SK-N-SH (cell line): ENCODE measurements at regions not wholly inside any gene's neighbourhood (a gene's known extent, or its start where the extent isn't known, plus 50 kb on each side); places are given as distances from the start of the nearest gene placed in this dataset.

Experiments used
- CTCF ChIA-PET: fragments of 300-600, 350-600 bp; formaldehyde crosslinking; extraction: SDS; loops from one replicate; lab custom pipeline; 2021; lab: Yijun Ruan, JAX
- POLR2A ChIA-PET: fragments of 350-600 bp; sonication (Branson Sonifier 250); formaldehyde crosslinking; extraction: SDS; loops from one replicate; lab custom pipeline; 2020; ENCODE audit warnings: antibody characterized with exemption, inconsistent platforms; lab: Yijun Ruan, JAX
- DNase-seq: peaks from one replicate; pipeline ENCODE4 v3.0.0; 2012
- H2AFZ ChIP-seq: fragments of 200-600 bp; sonication (generic); 2 replicates; pipeline ENCODE4 v1.8.1; 2016; ENCODE audit warnings: antibody characterized with exemption, mild to moderate bottlenecking, low read depth
- H3F3A ChIP-seq: fragments of 200-600 bp; sonication (generic); replicated peaks from 2 replicates; pipeline ENCODE3; 2016; ENCODE audit warnings: antibody characterized with exemption, mild to moderate bottlenecking; ENCODE audit not compliant: insufficient read depth
- H3K27ac ChIP-seq, 2 experiments: fragments of 200-500 bp in 1 of 2; fragments of 200-600 bp in 1 of 2; sonication (Bioruptor generic) in 1 of 2; sonication (generic), shearing (Covaris generic) in 1 of 2; 2 replicates each; pipeline versions ENCODE4 v1.5.1 to v1.6.1; 2014 to 2016; ENCODE audit warnings: low read depth in 2 of 2, inconsistent platforms in 1 of 2, low read length in 1 of 2, mild to moderate bottlenecking in 1 of 2, mixed read lengths in 1 of 2
- H3K27me3 ChIP-seq: fragments of 200-600 bp; sonication (generic), shearing (Covaris generic); 2 replicates; pipeline ENCODE4 v1.6.1; 2016; ENCODE audit warnings: mixed run types; ENCODE audit not compliant: insufficient read depth
- H3K36me3 ChIP-seq, 2 experiments: fragments of 200-500 bp in 1 of 2; fragments of 200-600 bp in 1 of 2; sonication (Bioruptor generic) in 1 of 2; sonication (generic) in 1 of 2; replicated peaks in 1 of 2; 2 replicates each; pipeline versions ENCODE3 to v1.5.1; 2014 to 2016; ENCODE audit warnings: low read length in 1 of 2, mild to moderate bottlenecking in 1 of 2; ENCODE audit not compliant: insufficient read depth in 2 of 2, control insufficient read depth in 1 of 2
- H3K4me1 ChIP-seq, 2 experiments: fragments of 200-500 bp in 1 of 2; fragments of 200-600 bp in 1 of 2; sonication (Bioruptor generic) in 1 of 2; sonication (generic), shearing (Covaris generic) in 1 of 2; 2 replicates each; pipeline versions ENCODE4 v1.5.1 to v1.6.1; 2014 to 2016; ENCODE audit warnings: low read depth in 1 of 2, low read length in 1 of 2, mixed run types in 1 of 2; ENCODE audit not compliant: insufficient read depth in 2 of 2, control insufficient read depth in 1 of 2
- H3K4me2 ChIP-seq: fragments of 200-600 bp; sonication (generic), shearing (Covaris generic); 2 replicates; pipeline ENCODE4 v1.6.1; 2017; ENCODE audit warnings: mixed run types
- H3K4me3 ChIP-seq, 2 experiments: fragments of 200-500 bp in 1 of 2; fragments of 200-600 bp in 1 of 2; sonication (Bioruptor generic) in 1 of 2; sonication (generic), shearing (Covaris generic) in 1 of 2; 2 replicates each; pipeline versions ENCODE4 v1.5.1 to v1.8.1; 2014 to 2016; ENCODE audit warnings: low read depth in 2 of 2, inconsistent platforms in 1 of 2, low read length in 1 of 2, mild to moderate bottlenecking in 1 of 2, mixed read lengths in 1 of 2, moderate library complexity in 1 of 2
- H3K79me2 ChIP-seq: fragments of 200-600 bp; sonication (generic); 2 replicates; pipeline ENCODE4 v1.8.1; 2017; ENCODE audit warnings: mild to moderate bottlenecking; ENCODE audit not compliant: insufficient read depth
- H3K9ac ChIP-seq: fragments of 200-600 bp; sonication (generic); 2 replicates; pipeline ENCODE4 v1.6.1; 2017; ENCODE audit warnings: mixed run types
- H3K9me2 ChIP-seq: fragments of 200-600 bp; sonication (generic); 2 replicates; pipeline ENCODE4 v1.6.1; 2017; ENCODE audit warnings: mixed run types
- H3K9me3 ChIP-seq: fragments of 200-600 bp; sonication (generic); 2 replicates; pipeline ENCODE4 v1.6.1; 2017; ENCODE audit warnings: mixed run types, mild to moderate bottlenecking, moderate library complexity
- H4K20me1 ChIP-seq: fragments of 200-600 bp; sonication (generic); 2 replicates; pipeline ENCODE4 v1.6.1; 2017; ENCODE audit warnings: mild to moderate bottlenecking, mixed run types; ENCODE audit not compliant: insufficient read depth
- EP300 ChIP-seq, 2 experiments: IDR thresholded peaks; 2 replicates each; pipeline versions ENCODE4 v1.4.0 to v1.6.1; 2012; ENCODE audit warnings: borderline replicate concordance in 1 of 2, low read depth in 1 of 2, low read length in 1 of 2
- FOXJ3 ChIP-seq: sonication (generic); formaldehyde crosslinking; IDR thresholded peaks from 2 replicates; pipeline ENCODE4 v1.5.1; 2020; ENCODE audit warnings: mild to moderate bottlenecking, missing genetic modification reagents
- FOXM1 ChIP-seq: IDR thresholded peaks from 2 replicates; pipeline ENCODE4 v1.4.0; 2012; ENCODE audit warnings: low read depth, mild to moderate bottlenecking
- GABPA ChIP-seq: IDR thresholded peaks from 2 replicates; pipeline ENCODE4 v1.4.0; 2012; ENCODE audit warnings: low read depth, mild to moderate bottlenecking
- GATA2 ChIP-seq: sonication (generic); formaldehyde crosslinking; IDR thresholded peaks from 2 replicates; pipeline ENCODE4 v1.5.0; 2020; ENCODE audit warnings: mild to moderate bottlenecking, missing genetic modification reagents
- JUND ChIP-seq: IDR thresholded peaks from 2 replicates; pipeline ENCODE4 v1.4.0; 2012
- MXI1 ChIP-seq: IDR thresholded peaks from 2 replicates; pipeline ENCODE4 v1.6.1; 2012; ENCODE audit warnings: mild to moderate bottlenecking, low read depth, low read length, improper control_type of control experiment
- RCOR1 ChIP-seq: fragments of 150-350 bp; IDR thresholded peaks from 2 replicates; pipeline ENCODE4 v1.6.1; 2017; ENCODE audit warnings: antibody characterized with exemption, low read length
- RFX5 ChIP-seq: IDR thresholded peaks from 2 replicates; pipeline ENCODE4 v1.6.1; 2012; ENCODE audit warnings: mild to moderate bottlenecking, improper control_type of control experiment, low read length
- RXRA ChIP-seq: IDR thresholded peaks from 2 replicates; pipeline ENCODE4 v1.4.0; 2012; ENCODE audit warnings: low read depth, mild to moderate bottlenecking, borderline replicate concordance
- SIN3A ChIP-seq: IDR thresholded peaks from 2 replicates; pipeline ENCODE4 v1.6.1; 2012; ENCODE audit warnings: low read depth, mild to moderate bottlenecking, low read length, moderate library complexity, borderline replicate concordance
- TAF1 ChIP-seq: IDR thresholded peaks from 2 replicates; pipeline ENCODE4 v1.6.1; 2012; ENCODE audit warnings: low read depth, mild to moderate bottlenecking, low read length, moderate library complexity, borderline replicate concordance
- TCF12 ChIP-seq: IDR thresholded peaks from 2 replicates; pipeline ENCODE4 v1.4.0; 2012
- TEAD4 ChIP-seq: IDR thresholded peaks from 2 replicates; pipeline ENCODE4 v1.4.0; 2012; ENCODE audit warnings: mild to moderate bottlenecking, borderline replicate concordance; ENCODE audit not compliant: insufficient read depth
- WGBS: methylation state at CpG from one replicate; pipeline ENCODE4 v1.1.6; 2017; ENCODE audit warnings: low lambda C conversion rate; 5-methylcytosine and 5-hydroxymethylcytosine counted together
- TF ChIP-seq, protein P1 (sequence below): fragments of 150-350 bp; IDR thresholded peaks from 2 replicates; pipeline ENCODE4 v1.6.1; 2016; ENCODE audit warnings: mild to moderate bottlenecking, low read depth, low read length
- TF ChIP-seq, protein P2 (sequence below): IDR thresholded peaks from 2 replicates; pipeline ENCODE4 v1.4.0; 2012; ENCODE audit warnings: low read depth
- TF ChIP-seq, protein P3 (sequence below): fragments of 150-350 bp; IDR thresholded peaks from 2 replicates; pipeline ENCODE4 v1.6.1; 2017; ENCODE audit warnings: antibody characterized with exemption, low read length, low read depth, borderline replicate concordance
- TF ChIP-seq, protein P4 (sequence below): fragments of 200-600 bp; sonication (generic); IDR thresholded peaks from 2 replicates; pipeline ENCODE4 v1.6.1; 2017; ENCODE audit warnings: antibody characterized with exemption, mild to moderate bottlenecking, moderate library complexity

DNA sequence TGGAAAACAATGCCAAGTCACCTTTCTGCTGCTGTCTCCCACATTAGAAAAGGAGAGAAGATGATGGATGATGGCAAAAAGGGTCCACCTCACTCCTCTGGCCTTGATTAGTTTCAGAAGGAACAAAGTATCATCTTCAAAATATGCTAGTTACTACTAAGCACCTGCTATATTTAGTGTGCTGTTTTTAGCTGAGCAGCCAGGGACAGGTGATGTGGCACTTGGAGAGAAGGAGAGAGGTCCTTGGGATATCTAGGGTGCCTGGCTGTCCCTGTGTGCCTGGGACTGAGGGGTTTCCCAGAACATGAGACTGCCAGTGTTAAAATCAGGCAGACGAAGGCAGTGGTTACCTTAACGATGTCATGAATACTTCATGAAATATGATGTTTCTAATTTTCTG lies 235.5 kb upstream of the NT5C1B start:
- no peaks in the 10 kb centered on the region for H3K27me3 ChIP-seq
- peaks cover 23% of the 10 kb centered on the region for H3F3A ChIP-seq
- no peak overlapping the region for H3K9ac ChIP-seq
- H3K36me3 ChIP-seq, result no peaks in the 10 kb centered on the region
- DNase-seq, result no peak
- POLR2A ChIA-PET, result no interaction called here
- H3K9me3 ChIP-seq, result no peaks in the 10 kb centered on the region
- H3K4me1 ChIP-seq, result peaks cover 0 to 14% of the 10 kb centered on the region in 2 experiments; a peak in 2 of 4 replicates
- H3K9me2 ChIP-seq, result no peaks in the 10 kb centered on the region
- no peak overlapping the region for H2AFZ ChIP-seq
- 89% methylated on average over 2 of the region's 2 CpGs for WGBS
- TF ChIP-seq, protein P1, sequence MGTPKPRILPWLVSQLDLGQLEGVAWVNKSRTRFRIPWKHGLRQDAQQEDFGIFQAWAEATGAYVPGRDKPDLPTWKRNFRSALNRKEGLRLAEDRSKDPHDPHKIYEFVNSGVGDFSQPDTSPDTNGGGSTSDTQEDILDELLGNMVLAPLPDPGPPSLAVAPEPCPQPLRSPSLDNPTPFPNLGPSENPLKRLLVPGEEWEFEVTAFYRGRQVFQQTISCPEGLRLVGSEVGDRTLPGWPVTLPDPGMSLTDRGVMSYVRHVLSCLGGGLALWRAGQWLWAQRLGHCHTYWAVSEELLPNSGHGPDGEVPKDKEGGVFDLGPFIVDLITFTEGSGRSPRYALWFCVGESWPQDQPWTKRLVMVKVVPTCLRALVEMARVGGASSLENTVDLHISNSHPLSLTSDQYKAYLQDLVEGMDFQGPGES, result no peak
- TF ChIP-seq FOXM1, result no peak
- TF ChIP-seq TCF12, result no peak
- no peak for TF ChIP-seq TEAD4
- TF ChIP-seq SIN3A, result no peak
- no peak overlapping the region for H3K4me3 ChIP-seq
- no peak overlapping the region for H3K4me2 ChIP-seq
- no peaks in the 10 kb centered on the region for H4K20me1 ChIP-seq
- no peak overlapping the region for H3K27ac ChIP-seq
- CTCF ChIA-PET, result interaction anchor here (0.7 to 3.9 kb wide), 7 partner anchors 10 to 305 kb away, joined by 3 to 22 read pairs (median 3); no protein-coding TSS in a partner anchor
- no peaks in the 10 kb centered on the region for H3K79me2 ChIP-seq

DNA sequence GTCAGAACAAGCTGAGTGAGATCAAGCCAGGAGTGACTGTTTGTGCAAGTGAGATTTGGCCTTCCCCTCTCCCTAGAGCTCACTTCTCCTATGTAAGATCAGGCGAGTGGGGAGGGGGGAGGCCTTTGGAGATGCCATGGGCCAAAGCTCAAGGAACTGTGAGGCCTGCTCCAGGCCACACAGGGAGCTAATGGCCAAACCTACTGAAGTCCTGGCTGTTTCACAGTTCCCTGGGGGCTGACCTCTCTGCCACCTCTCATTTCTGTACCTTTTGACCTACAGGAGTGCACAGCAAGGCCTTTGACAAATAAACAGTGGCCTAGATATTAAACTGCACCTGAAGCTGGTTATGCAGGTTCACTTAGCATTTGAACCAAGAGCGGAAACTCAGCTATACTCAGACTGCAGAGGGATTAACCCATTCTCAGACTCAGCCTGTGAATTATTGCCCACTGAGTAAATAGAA lies 235.0 kb upstream of the NT5C1B start:
- TF ChIP-seq, protein P2, sequence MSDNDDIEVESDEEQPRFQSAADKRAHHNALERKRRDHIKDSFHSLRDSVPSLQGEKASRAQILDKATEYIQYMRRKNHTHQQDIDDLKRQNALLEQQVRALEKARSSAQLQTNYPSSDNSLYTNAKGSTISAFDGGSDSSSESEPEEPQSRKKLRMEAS, result no peak
- TF ChIP-seq, protein P3, sequence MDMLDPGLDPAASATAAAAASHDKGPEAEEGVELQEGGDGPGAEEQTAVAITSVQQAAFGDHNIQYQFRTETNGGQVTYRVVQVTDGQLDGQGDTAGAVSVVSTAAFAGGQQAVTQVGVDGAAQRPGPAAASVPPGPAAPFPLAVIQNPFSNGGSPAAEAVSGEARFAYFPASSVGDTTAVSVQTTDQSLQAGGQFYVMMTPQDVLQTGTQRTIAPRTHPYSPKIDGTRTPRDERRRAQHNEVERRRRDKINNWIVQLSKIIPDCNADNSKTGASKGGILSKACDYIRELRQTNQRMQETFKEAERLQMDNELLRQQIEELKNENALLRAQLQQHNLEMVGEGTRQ, result no peak
- TF ChIP-seq, protein P4, sequence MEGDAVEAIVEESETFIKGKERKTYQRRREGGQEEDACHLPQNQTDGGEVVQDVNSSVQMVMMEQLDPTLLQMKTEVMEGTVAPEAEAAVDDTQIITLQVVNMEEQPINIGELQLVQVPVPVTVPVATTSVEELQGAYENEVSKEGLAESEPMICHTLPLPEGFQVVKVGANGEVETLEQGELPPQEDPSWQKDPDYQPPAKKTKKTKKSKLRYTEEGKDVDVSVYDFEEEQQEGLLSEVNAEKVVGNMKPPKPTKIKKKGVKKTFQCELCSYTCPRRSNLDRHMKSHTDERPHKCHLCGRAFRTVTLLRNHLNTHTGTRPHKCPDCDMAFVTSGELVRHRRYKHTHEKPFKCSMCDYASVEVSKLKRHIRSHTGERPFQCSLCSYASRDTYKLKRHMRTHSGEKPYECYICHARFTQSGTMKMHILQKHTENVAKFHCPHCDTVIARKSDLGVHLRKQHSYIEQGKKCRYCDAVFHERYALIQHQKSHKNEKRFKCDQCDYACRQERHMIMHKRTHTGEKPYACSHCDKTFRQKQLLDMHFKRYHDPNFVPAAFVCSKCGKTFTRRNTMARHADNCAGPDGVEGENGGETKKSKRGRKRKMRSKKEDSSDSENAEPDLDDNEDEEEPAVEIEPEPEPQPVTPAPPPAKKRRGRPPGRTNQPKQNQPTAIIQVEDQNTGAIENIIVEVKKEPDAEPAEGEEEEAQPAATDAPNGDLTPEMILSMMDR, result no peak
- TF ChIP-seq GATA2 (CRISPR knock-in tag) (no peak), MXI1 (no peak), RCOR1 (no peak), RXRA (no peak), FOXJ3 (CRISPR knock-in tag) (no peak), GABPA (no peak), EP300 (IDR thresholded peaks at IDR 0.05; ENCODE audit: borderline replicate concordance in 1 of 2, low read depth in 1 of 2, low read length in 1 of 2) (no peak), TAF1 (no peak), RFX5 (no peak), JUND (no peak)
- Histone ChIP-seq H3K27me3 (no peaks in the 10 kb centered on the region), H3K9me3 (no peaks in the 10 kb centered on the region), H3K79me2 (no peaks in the 10 kb centered on the region), H3K27ac (no peak overlapping the region), H3F3A (peaks cover 21% of the 10 kb centered on the region), H4K20me1 (no peaks in the 10 kb centered on the region), H3K9me2 (no peaks in the 10 kb centered on the region), H3K4me3 (no peak overlapping the region), H2AFZ (no peak overlapping the region), H3K4me1 (peaks cover 0 to 12% of the 10 kb centered on the region in 2 experiments; a peak in 2 of 4 replicates), H3K9ac (no peak overlapping the region), H3K4me2 (no peak overlapping the region), H3K36me3 (no peaks in the 10 kb centered on the region)
- POLR2A ChIA-PET, result no interaction called here
- 86% methylated on average over 2 of the region's 2 CpGs for WGBS
- CTCF ChIA-PET, result interaction anchor here (0.8 to 3.9 kb wide), 9 partner anchors 9 to 304 kb away, joined by 3 to 22 read pairs (median 3); no protein-coding TSS in a partner anchor
- no peak for DNase-seq
